Naive B cell (primary cell): ENCODE measurements at regions not wholly inside any gene's neighbourhood (a gene's known extent, or its start where the extent isn't known, plus 50 kb on each side); places are given as distances from the start of the nearest gene placed in this dataset.

Experiments
- ATAC-seq, 2 donors: fragments of 150-1000 bp; cut with Tn5 transposase; 2 replicates each; pipeline ENCODE4 v1.10.0; 2021; ENCODE audit warnings: low read depth in 2 of 2, mild to moderate bottlenecking in 2 of 2, moderate library complexity in 2 of 2
- DNase-seq: peaks from one replicate; pipeline ENCODE4 v3.0.0; 2022
- H3K27ac Mint-ChIP-seq, 6 donors: one replicate each; pipeline ENCODE4 v1.8.0; 2020 to 2022; ENCODE audit warnings: mild to moderate bottlenecking in 6 of 6, mixed read lengths in 6 of 6, moderate library complexity in 5 of 6, inconsistent platforms in 2 of 6
- H3K27me3 Mint-ChIP-seq, 3 donors: one replicate each; pipeline ENCODE4 v1.8.0; 2021 to 2022; ENCODE audit warnings: mixed read lengths in 3 of 3, mild to moderate bottlenecking in 1 of 3
- H3K36me3 Mint-ChIP-seq, 2 donors: one replicate each; pipeline ENCODE4 v1.8.0; 2020 to 2022; ENCODE audit warnings: mixed read lengths in 2 of 2, inconsistent platforms in 1 of 2, mild to moderate bottlenecking in 1 of 2
- H3K4me1 Mint-ChIP-seq, 3 donors: one replicate each; pipeline ENCODE4 v1.8.0; 2020 to 2022; ENCODE audit warnings: mixed read lengths in 3 of 3, inconsistent platforms in 1 of 3, mild to moderate bottlenecking in 1 of 3, moderate library complexity in 1 of 3
- H3K4me3 Mint-ChIP-seq, 8 donors: one replicate each; pipeline ENCODE4 v1.8.0; 2020 to 2022; ENCODE audit warnings: mild to moderate bottlenecking in 8 of 8, mixed read lengths in 8 of 8, moderate library complexity in 8 of 8, inconsistent platforms in 2 of 8
- H3K9me3 Mint-ChIP-seq, 7 donors: one replicate each; pipeline ENCODE4 v1.8.0; 2020 to 2022; ENCODE audit warnings: mixed read lengths in 7 of 7, mild to moderate bottlenecking in 5 of 7, inconsistent platforms in 2 of 7, moderate library complexity in 1 of 7

DNA sequence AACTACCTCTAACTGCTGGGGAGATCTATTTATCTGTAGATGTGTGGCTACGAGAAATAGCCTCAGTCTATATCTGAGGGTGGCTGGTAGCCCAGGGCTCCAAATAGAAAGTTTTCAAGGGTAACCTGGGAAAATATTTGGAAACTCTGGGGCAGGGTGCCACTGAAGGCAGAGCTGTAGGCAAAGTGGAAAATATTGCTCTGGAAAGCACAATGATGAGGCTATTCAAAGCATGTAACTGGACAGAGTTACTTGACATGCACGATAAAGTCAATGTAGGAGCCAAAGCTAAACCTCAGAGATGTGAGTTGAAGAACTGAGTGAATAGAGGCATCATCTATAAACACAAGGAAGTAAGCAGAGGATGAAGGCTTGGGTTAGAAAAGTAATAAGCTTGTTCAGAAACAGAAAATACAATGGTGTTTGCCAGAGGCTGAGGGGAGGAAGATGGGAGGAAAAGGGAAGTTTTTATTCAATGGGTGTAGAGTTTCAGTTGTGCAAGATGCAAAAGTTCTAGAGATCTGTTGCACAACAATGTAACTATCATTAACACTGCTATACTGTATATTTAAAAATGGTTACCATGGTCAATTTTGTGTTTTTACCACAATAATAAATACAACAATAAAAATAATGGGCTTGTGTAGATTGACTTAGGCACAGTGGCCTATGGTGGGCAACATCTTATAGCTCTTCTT, 171.6 kb downstream of the MBD2 start:
- H3K27me3 Mint-ChIP-seq = peaks cover under 1 to 8% (median 7%) of the 10 kb centered on the region in 3 donors
- ATAC-seq = no peak
- H3K36me3 Mint-ChIP-seq = no peaks in the 10 kb centered on the region
- no peaks in the 10 kb centered on the region for H3K4me1 Mint-ChIP-seq
- no peaks in the 10 kb centered on the region for H3K9me3 Mint-ChIP-seq
- no peak overlapping the region for H3K27ac Mint-ChIP-seq
- peak overlapping the region in 1 of 8 donors; percentile 52 for H3K4me3 Mint-ChIP-seq
- DNase-seq = no peak

DNA sequence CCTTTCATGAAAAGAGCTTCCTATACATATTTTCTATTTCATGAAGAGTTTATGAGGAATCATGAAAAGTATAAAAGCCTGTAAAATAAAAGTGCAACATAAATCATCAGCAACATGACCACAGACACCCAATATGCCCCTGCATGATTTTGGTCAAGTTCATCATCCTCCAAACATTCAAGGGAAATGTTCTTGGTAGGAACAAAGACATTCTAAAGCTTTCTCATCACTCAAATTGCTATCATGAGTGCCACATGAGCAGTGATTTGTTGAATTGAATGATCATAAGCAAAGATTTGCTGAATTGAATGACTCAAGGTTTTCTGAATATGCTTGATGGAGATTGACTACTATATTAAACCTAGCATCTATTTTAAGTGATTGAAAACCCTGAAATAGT, 172.2 kb downstream of the MBD2 start:
- H3K4me3 Mint-ChIP-seq = no peak overlapping the region
- DNase-seq = no peak
- ATAC-seq = no peak
- no peak overlapping the region for H3K27ac Mint-ChIP-seq
- peaks cover 0 to 8% (median under 1%) of the 10 kb centered on the region in 3 donors for H3K27me3 Mint-ChIP-seq
- no peaks in the 10 kb centered on the region for H3K36me3 Mint-ChIP-seq
- H3K4me1 Mint-ChIP-seq = no peaks in the 10 kb centered on the region
- no peaks in the 10 kb centered on the region for H3K9me3 Mint-ChIP-seq

DNA sequence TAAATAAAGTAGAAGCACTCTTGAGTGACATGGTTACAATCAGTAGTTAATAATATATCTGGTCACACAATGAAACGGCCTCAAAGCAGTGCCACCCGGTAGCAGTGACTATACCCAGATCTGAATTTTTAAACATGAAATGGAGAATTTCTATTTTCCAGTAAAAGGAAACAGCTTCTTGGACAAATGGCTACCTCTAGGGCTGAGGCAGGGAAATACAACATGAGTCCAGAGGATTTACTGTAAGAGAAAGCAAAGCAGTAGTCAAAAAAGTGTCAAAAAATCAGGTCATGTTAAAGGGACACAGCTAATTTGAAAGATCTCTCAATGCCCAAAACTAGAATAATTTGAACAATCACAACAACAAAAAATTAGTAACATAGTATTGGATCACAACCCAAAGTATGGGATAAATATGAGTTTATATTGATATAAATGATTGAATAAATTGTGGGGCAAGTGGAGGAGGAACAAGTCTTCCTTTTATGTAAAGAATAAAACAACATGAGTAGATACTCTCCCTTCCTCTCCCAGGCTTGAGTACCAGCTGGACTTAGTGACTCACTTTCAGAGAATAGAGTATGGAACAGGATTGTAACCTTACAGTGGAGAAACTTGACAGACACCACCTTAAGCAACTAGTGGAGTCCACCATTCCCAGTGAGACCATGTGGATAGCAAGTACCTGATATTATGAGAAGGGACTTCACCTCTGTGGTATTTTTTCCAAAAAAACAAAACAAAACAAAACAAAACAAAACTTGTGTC, 180.8 kb downstream of the MBD2 start:
- no peaks in the 10 kb centered on the region for H3K36me3 Mint-ChIP-seq
- no peak for DNase-seq
- ATAC-seq = no peak

DNA sequence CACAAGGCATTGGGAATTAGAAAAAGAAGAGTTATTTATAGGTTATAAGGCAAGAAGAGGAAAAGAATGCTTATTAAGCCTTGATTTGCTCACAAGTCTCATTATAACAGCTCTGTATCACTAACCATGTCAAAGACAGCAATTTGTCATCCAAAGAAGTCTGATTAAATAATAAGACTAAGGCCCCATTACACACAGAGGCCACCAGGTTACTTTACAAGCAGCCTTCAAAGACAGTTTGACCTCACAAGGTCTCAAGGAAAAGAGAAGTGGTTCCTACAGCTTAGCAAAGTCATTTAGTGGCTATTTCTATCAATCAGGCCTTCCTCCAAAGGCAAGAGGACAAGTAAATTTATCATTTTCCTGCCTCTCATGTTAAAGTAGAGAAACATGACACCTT, 188.5 kb downstream of the MBD2 start:
- H3K9me3 Mint-ChIP-seq = peaks cover 0 to 2% (median 0%) of the 10 kb centered on the region in 7 donors
- H3K4me3 Mint-ChIP-seq = no peak overlapping the region
- ATAC-seq (no peak), DNase-seq (no peak)
- H3K4me1 Mint-ChIP-seq = no peaks in the 10 kb centered on the region
- H3K27ac Mint-ChIP-seq = no peak overlapping the region
- H3K27me3 Mint-ChIP-seq = peaks cover 17 to 21% (median 17%) of the 10 kb centered on the region in 3 donors
- H3K36me3 Mint-ChIP-seq = no peaks in the 10 kb centered on the region

More for the DNA sequence above, 180.8 kb downstream of the MBD2 start:
- Mint-ChIP-seq H3K4me1 (no peaks in the 10 kb centered on the region), H3K9me3 (no peaks in the 10 kb centered on the region), H3K27me3 (peaks cover 7 to 20% (median 9%) of the 10 kb centered on the region in 3 donors), H3K27ac (no peak overlapping the region), H3K4me3 (no peak overlapping the region)

DNA sequence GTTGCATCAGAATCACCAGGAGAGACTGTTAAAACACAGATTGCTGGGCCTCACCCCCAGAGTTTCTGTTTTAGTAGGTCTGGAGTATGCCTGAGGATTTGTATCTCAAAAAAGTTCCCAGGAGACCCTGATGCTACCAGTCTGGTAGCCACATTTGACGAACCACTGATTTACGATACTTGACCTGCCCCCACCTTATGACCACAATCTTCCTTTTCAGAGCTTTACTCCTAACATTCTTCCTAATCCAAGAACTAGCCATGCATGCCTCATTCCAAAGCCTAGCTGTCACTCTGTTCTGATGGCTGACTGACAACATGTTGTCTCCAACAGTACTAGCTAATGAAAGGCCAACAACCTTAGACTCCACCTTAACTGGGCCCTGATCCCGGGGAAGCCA, 191.4 kb downstream of the MBD2 start:
- DNase-seq (no peak), ATAC-seq (no peak)
- Mint-ChIP-seq H3K27ac (no peak overlapping the region), H3K27me3 (peaks cover 5 to 19% (median 6%) of the 10 kb centered on the region in 3 donors), H3K4me3 (peak overlapping the region in 1 of 8 donors; percentile 3), H3K36me3 (no peaks in the 10 kb centered on the region), H3K9me3 (peaks cover 0 to 2% (median 0%) of the 10 kb centered on the region in 7 donors), H3K4me1 (no peaks in the 10 kb centered on the region)

DNA sequence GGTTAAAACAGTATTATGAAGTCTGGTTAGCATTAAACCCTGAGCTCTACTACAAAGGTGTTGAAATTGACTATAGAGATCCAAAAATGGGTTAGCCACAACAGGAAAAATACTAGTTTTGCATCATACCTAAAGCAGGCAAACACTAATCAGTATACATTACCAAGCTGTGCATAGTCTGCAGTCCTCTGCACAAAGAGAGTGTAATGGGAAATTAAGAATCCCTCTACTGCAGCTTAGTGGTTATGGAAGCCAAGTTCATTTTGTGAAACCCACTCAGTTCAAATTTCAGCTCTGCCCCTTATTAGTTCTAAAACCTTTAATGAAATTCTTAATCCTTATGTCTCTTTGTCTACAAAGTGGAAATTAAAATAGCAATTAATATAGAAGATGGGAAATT, 192.1 kb downstream of the MBD2 start:
- Mint-ChIP-seq H3K27me3 (peaks cover 0 to 18% (median 6%) of the 10 kb centered on the region in 3 donors), H3K9me3 (peaks cover 0 to 2% (median 0%) of the 10 kb centered on the region in 7 donors), H3K4me1 (no peaks in the 10 kb centered on the region), H3K27ac (no peak overlapping the region), H3K4me3 (no peak overlapping the region), H3K36me3 (no peaks in the 10 kb centered on the region)
- ATAC-seq (no peak), DNase-seq (no peak)

DNA sequence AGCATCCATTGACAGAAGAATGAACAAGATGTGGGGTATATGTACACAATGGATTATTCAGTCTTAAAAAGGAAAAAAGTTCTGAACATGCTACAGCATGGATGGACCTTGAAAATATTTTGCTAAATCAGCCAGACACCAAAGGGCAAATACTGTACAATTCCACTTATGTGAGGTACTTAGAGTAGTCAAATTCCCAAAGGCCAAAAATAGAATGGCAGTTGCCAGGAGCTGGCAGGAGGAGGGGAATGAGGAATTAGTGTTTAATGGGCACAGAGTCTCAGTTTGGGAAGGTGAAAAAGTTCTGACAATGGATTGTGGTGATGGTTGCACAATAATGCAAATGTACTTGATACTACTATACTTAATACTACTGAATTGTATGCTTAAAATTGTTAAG, 193.2 kb downstream of the MBD2 start:
- Mint-ChIP-seq H3K4me3 (no peak overlapping the region), H3K36me3 (no peaks in the 10 kb centered on the region)
- ATAC-seq = no peak

DNA sequence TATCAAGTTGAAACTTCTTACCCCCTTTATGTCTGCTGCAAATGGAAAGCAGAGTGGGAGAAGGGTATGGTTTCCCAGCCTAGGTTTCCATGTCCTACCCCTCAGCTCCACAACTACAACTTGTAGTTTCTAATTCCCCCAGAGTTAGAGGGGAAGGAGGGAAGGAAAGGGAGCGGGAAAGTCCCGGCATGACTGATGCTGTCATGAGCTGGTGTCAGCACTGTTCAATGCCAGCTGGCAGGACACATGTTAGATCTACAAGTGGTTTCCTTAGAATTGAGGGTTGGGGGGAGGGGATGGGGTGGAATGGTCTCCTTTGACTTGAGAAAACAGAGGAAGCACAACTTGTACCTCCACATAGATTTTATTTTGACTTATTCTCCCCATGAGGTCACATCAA, 194.0 kb downstream of the MBD2 start:
- no peaks in the 10 kb centered on the region for H3K4me1 Mint-ChIP-seq
- no peak overlapping the region for H3K4me3 Mint-ChIP-seq
- H3K27ac Mint-ChIP-seq = no peak overlapping the region
- H3K36me3 Mint-ChIP-seq = no peaks in the 10 kb centered on the region
- ATAC-seq (no peak), DNase-seq (no peak)
- peaks cover 6 to 25% (median 9%) of the 10 kb centered on the region in 3 donors for H3K27me3 Mint-ChIP-seq
- H3K9me3 Mint-ChIP-seq = peaks cover 0 to 2% (median 0%) of the 10 kb centered on the region in 7 donors

More for the DNA sequence above, 193.2 kb downstream of the MBD2 start:
- Mint-ChIP-seq H3K27ac (no peak overlapping the region), H3K9me3 (peaks cover 0 to 2% (median 0%) of the 10 kb centered on the region in 7 donors), H3K4me1 (no peaks in the 10 kb centered on the region), H3K27me3 (peaks cover under 1 to 18% (median 6%) of the 10 kb centered on the region in 3 donors)
- no peak for DNase-seq

DNA sequence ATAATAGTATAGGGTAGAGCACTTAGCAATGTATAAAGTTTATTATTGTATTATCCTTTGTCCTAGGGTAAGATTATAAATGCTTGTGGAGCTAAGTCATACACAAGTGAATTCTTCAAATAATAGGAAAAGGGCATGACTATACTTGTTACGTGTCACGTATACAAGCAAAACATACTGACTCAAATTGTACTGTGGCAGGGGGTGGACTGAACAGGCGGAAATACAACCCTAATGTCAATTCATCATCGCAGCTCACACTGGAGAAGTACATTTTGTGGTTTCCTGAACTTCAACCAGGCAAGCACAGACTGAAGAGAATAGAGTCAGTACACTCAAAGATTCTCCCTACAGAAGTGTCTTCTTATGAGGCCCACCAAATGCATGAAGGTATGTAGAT, 201.0 kb downstream of the MBD2 start:
- Mint-ChIP-seq H3K27me3 (peaks cover 3 to 27% (median 22%) of the 10 kb centered on the region in 3 donors), H3K4me1 (no peaks in the 10 kb centered on the region), H3K9me3 (peaks cover 0 to 2% (median 0%) of the 10 kb centered on the region in 7 donors), H3K36me3 (no peaks in the 10 kb centered on the region), H3K4me3 (no peak overlapping the region), H3K27ac (no peak overlapping the region)
- ATAC-seq (no peak), DNase-seq (no peak)

DNA sequence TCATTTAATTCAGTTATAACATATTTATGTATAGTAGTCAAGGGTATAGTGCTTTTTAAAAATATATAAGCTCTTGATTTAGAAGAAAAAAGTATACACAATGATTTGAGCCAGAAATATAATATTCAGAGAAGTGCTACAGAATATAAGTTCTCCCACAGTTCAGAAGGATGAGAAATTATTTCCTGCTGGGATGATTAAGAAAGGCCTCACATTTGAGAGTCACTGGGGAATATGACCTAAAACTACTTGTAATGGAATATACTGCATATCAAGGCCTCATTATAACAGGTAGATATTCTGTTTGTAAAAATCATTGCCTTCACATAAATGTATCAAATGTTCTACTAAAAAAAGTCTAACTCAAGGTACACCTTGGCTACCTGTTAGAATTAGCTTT, 203.5 kb downstream of the MBD2 start:
- Mint-ChIP-seq H3K4me1 (no peaks in the 10 kb centered on the region), H3K27ac (no peak overlapping the region)
- no peak for ATAC-seq

DNA sequence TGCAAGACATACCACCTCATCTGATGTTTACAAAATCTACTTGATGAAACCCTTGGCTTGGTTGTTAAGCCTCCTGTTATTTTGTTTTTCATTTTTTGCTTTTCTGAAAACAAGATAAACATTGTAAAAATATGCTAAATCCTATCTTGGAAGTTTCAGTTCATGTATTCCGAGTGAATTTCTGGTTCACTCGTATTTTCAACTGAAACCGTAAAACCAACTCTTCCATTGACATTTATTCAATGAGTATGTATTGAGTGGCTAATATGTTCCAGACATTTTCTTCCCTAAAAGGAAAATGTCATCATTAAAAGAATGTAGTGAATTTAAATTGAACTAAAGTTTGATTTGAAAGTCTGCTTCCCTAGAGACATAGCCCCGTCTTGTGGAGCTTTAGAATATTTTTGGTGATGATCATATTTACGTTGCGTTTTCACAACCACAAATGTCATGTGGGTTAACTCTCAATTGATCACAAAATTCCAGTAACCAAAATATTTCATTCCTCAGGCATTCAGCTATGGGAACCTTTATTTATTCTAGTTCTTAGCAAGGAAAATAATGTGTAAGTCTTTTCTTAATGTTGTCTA, 204.2 kb downstream of the MBD2 start:
- ATAC-seq = no peak

More for the DNA sequence above, 203.5 kb downstream of the MBD2 start:
- peaks cover 12 to 34% (median 17%) of the 10 kb centered on the region in 3 donors for H3K27me3 Mint-ChIP-seq
- H3K9me3 Mint-ChIP-seq = peaks cover 0 to 2% (median 0%) of the 10 kb centered on the region in 7 donors
- no peak for DNase-seq
- no peak overlapping the region for H3K4me3 Mint-ChIP-seq
- no peaks in the 10 kb centered on the region for H3K36me3 Mint-ChIP-seq

DNA sequence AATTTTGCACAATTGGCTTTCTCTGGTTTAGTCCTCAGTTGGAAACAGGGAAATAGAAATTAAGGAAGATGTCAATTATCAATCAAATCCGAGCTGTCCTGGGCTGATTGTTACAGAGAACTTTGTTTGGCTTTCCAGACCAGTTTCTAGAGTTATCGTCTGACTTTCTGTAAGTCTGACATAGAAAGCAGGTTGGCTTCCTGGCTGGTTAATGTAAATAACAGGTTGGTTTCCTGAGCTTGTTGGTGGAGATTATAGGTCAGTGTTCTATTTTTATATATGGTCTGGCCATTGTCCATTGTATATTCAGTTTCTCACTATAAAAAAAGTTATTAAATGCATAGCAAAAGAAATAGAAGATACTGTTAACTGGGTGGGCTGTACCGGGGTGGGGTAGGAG, 204.8 kb downstream of the MBD2 start:
- DNase-seq (no peak), ATAC-seq (no peak)
- no peak overlapping the region for H3K4me3 Mint-ChIP-seq
- no peak overlapping the region for H3K27ac Mint-ChIP-seq
- no peaks in the 10 kb centered on the region for H3K36me3 Mint-ChIP-seq
- H3K9me3 Mint-ChIP-seq = no peaks in the 10 kb centered on the region
- no peaks in the 10 kb centered on the region for H3K4me1 Mint-ChIP-seq
- peaks cover 9 to 29% (median 13%) of the 10 kb centered on the region in 3 donors for H3K27me3 Mint-ChIP-seq

More for the DNA sequence above, 204.2 kb downstream of the MBD2 start:
- Mint-ChIP-seq H3K4me1 (no peaks in the 10 kb centered on the region), H3K27me3 (peaks cover 12 to 29% (median 13%) of the 10 kb centered on the region in 3 donors), H3K9me3 (peaks cover 0 to under 1% (median 0%) of the 10 kb centered on the region in 7 donors), H3K27ac (no peak overlapping the region), H3K36me3 (no peaks in the 10 kb centered on the region), H3K4me3 (no peak overlapping the region)
- no peak for DNase-seq

DNA sequence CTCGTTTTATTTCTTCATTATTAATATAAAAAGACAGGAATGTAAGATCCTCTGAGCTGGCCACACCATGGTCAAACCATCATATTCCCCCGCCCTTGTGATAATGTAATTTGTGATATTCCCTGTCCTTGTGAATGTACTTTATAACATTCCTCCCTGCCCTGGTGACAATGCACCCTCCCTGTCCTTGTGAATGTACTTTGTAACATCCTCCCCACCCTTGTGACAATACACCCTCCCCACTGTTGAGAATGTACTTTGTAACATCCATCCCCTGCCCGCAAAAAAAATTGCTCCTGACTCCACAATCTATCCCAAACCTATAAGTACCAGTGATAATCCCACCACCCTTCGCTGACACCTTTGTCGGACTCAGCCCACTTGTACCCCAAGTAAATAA, 211.0 kb downstream of the MBD2 start:
- DNase-seq (no peak), ATAC-seq (no peak)
- Mint-ChIP-seq H3K27me3 (peaks cover 5 to 18% (median 9%) of the 10 kb centered on the region in 3 donors), H3K27ac (no peak overlapping the region), H3K4me3 (no peak overlapping the region), H3K9me3 (peaks cover 0 to 3% (median 0%) of the 10 kb centered on the region in 7 donors), H3K4me1 (no peaks in the 10 kb centered on the region), H3K36me3 (no peaks in the 10 kb centered on the region)
